ENCODE measurements at regions not wholly inside any gene's neighbourhood (a gene's known extent, or its start where the extent isn't known, plus 50 kb on each side); places are given as distances from the start of the nearest gene placed in this dataset.

DNA sequence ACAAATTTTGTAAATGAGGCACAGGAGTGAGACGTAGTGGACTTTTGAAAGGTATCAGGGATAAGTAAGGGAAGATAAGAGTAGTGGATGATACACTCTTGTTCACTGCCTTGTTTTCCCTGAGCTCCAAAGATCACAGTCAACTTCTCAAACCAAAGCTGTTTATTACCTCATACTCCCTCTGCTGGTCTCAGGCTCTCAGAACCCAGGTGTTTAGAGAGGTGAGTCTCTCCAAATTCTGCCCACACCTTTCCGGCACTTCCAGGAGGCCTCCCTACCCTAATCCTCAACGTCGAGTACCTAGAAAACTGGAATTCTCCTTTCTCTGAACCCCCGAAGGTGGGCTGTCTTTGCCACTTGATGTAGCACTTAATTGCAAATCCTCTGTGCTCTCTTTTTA is 621.1 kb downstream of the BCL11A start:
- Histone ChIP-seq H3K27ac (ENCODE audit: insufficient read depth, low read length, poor library complexity, severe bottlenecking) (no peak overlapping the region), H3K4me1 (ENCODE audit: control insufficient read depth, insufficient read depth, low read length, poor library complexity, severe bottlenecking) (no peaks in the 10 kb centered on the region), H3K27me3 (ENCODE audit: control insufficient read depth, insufficient read depth, low read length) (no peaks in the 10 kb centered on the region), H3K36me3 (ENCODE audit: control insufficient read depth, insufficient read depth, low read length) (no peaks in the 10 kb centered on the region), H3K4me3 (ENCODE audit: low read depth, low read length) (no peak overlapping the region), H3K9me3 (ENCODE audit: control insufficient read depth in 2 of 2, low read length in 2 of 2) (no peaks in the 10 kb centered on the region)
- Mint-ChIP-seq H3K9me3 (peaks cover 0 to 3% (median 2%) of the 10 kb centered on the region in 7 donors), H3K36me3 (no peaks in the 10 kb centered on the region), H3K4me1 (no peaks in the 10 kb centered on the region), H3K4me3 (no peak overlapping the region), H3K27me3 (no peaks in the 10 kb centered on the region), H3K27ac (no peak overlapping the region)
- no peak for ATAC-seq (ENCODE audit: low read depth in 2 of 2)
- no peak for DNase-seq

DNA sequence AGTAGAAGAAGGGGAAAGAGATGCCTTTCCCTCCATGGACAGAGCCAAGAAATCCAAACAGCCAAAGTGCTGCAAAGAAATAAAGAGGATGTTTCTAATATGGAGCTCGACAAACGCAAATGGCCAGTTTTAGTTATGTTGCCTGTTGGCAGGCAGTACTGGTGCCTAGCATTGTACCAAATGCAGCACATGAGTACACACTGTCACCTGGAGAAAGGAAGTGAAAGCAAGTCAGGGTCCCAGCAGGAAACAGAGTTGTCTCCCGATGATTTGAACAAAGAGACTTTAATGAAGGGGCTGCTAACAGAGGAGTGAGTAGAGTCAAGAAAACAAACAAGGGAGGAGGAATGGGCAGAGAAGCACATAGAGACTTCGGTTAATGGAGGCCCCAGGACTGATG is 623.0 kb downstream of the BCL11A start:
- peaks cover 0 to 8% (median 3%) of the 10 kb centered on the region in 7 donors for H3K9me3 Mint-ChIP-seq
- no peak for ATAC-seq (ENCODE audit: low read depth in 2 of 2)
- no peaks in the 10 kb centered on the region for H3K36me3 Mint-ChIP-seq
- H3K27ac Mint-ChIP-seq, result no peak overlapping the region
- no peaks in the 10 kb centered on the region for H3K27me3 Mint-ChIP-seq
- Histone ChIP-seq H3K4me3 (ENCODE audit: low read depth, low read length) (no peak overlapping the region), H3K27me3 (ENCODE audit: control insufficient read depth, insufficient read depth, low read length) (no peaks in the 10 kb centered on the region), H3K4me1 (ENCODE audit: control insufficient read depth, insufficient read depth, low read length, poor library complexity, severe bottlenecking) (no peaks in the 10 kb centered on the region), H3K36me3 (ENCODE audit: control insufficient read depth, insufficient read depth, low read length) (no peaks in the 10 kb centered on the region), H3K9me3 (ENCODE audit: control insufficient read depth in 2 of 2, low read length in 2 of 2) (no peaks in the 10 kb centered on the region), H3K27ac (ENCODE audit: insufficient read depth, low read length, poor library complexity, severe bottlenecking) (no peak overlapping the region)
- no peaks in the 10 kb centered on the region for H3K4me1 Mint-ChIP-seq
- no peak overlapping the region for H3K4me3 Mint-ChIP-seq
- DNase-seq, result no peak

DNA sequence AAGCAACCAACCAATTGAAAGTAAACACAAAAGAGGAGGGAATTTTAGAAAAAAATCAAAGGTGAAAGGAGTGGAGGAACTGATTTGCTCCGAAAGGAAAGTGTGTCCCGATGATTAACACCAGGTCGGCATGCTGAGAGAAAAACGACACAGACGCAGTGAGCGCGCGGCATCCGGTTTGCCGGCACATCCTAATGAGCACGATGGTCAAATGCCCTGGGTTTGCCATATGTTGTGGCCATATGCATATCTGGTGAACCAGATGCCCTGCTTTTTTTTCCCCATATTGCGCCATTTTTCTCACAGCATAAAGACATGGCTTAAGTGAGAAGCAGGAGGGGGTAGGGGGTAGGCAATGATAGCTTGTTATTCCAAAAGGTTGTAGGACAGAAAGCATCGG is 626.7 kb downstream of the BCL11A start:
- H3K27ac Mint-ChIP-seq, result no peak overlapping the region
- no peaks in the 10 kb centered on the region for H3K4me1 Mint-ChIP-seq
- DNase-seq, result no peak

DNA sequence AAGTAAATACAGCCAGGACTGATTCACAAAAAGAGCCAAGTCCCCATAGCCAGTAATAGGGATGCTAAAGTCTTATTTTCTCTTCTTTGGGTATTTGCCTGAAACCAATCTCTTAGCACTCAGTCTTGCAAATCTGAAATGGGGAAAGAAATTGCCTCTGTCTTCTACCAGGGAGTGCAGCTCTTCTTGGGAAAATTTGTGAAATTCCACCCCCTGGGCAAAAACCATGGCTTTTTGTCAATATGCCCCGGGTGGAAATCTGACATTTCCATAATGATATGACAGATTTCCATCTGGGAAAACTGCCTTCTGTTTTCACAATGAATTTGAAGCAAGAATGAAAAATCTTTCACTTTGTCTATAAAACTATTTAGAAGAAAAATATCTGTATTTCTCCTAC is 628.1 kb downstream of the BCL11A start:
- no peak overlapping the region for H3K4me3 ChIP-seq (ENCODE audit: low read depth, low read length)
- DNase-seq (no peak), ATAC-seq (ENCODE audit: low read depth in 2 of 2) (no peak)
- H3K27ac Mint-ChIP-seq, result no peak overlapping the region
- H3K4me3 Mint-ChIP-seq, result no peak overlapping the region
- no peaks in the 10 kb centered on the region for H3K27me3 Mint-ChIP-seq
- H3K4me1 Mint-ChIP-seq, result no peaks in the 10 kb centered on the region
- no peaks in the 10 kb centered on the region for H3K4me1 ChIP-seq (ENCODE audit: control insufficient read depth, insufficient read depth, low read length, poor library complexity, severe bottlenecking)
- H3K27ac ChIP-seq (ENCODE audit: insufficient read depth, low read length, poor library complexity, severe bottlenecking), result no peak overlapping the region
- no peaks in the 10 kb centered on the region for H3K9me3 ChIP-seq (ENCODE audit: control insufficient read depth in 2 of 2, low read length in 2 of 2)
- no peaks in the 10 kb centered on the region for H3K36me3 ChIP-seq (ENCODE audit: control insufficient read depth, insufficient read depth, low read length)
- no peaks in the 10 kb centered on the region for H3K27me3 ChIP-seq (ENCODE audit: control insufficient read depth, insufficient read depth, low read length)
- peaks cover 0 to 7% (median 2%) of the 10 kb centered on the region in 7 donors for H3K9me3 Mint-ChIP-seq
- H3K36me3 Mint-ChIP-seq, result no peaks in the 10 kb centered on the region

More for the DNA sequence above, 626.7 kb downstream of the BCL11A start:
- no peaks in the 10 kb centered on the region for H3K36me3 Mint-ChIP-seq
- H3K4me3 ChIP-seq (ENCODE audit: low read depth, low read length), result no peak overlapping the region
- ATAC-seq (ENCODE audit: low read depth in 2 of 2), result no peak
- H3K36me3 ChIP-seq (ENCODE audit: control insufficient read depth, insufficient read depth, low read length), result no peaks in the 10 kb centered on the region
- no peak overlapping the region for H3K4me3 Mint-ChIP-seq
- no peaks in the 10 kb centered on the region for H3K27me3 Mint-ChIP-seq
- no peaks in the 10 kb centered on the region for H3K27me3 ChIP-seq (ENCODE audit: control insufficient read depth, insufficient read depth, low read length)
- H3K9me3 ChIP-seq (ENCODE audit: control insufficient read depth in 2 of 2, low read length in 2 of 2), result no peaks in the 10 kb centered on the region
- peaks cover 0 to 7% (median 3%) of the 10 kb centered on the region in 7 donors for H3K9me3 Mint-ChIP-seq
- no peaks in the 10 kb centered on the region for H3K4me1 ChIP-seq (ENCODE audit: control insufficient read depth, insufficient read depth, low read length, poor library complexity, severe bottlenecking)
- no peak overlapping the region for H3K27ac ChIP-seq (ENCODE audit: insufficient read depth, low read length, poor library complexity, severe bottlenecking)

DNA sequence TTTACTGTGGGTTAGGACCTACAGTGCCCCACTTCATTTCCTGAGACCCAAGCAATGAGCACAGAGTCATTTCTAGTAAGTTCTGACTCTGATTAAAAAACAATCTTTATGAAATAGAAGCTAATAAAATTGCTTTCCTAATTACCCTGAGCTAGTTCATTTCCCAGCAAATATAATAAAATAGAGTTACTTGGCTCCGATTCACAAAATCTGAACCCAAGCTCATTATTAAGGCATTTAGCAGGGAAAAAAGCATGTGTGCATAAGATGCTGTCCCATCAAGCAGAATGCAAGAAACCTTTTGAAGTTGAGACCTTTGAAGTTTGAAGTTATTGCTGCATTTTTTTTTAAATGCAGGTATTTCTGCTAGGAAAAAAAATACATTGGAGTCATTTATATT is 629.1 kb downstream of the BCL11A start:
- Mint-ChIP-seq H3K27ac (no peak overlapping the region), H3K4me3 (no peak overlapping the region), H3K9me3 (peaks cover 0 to 7% (median 2%) of the 10 kb centered on the region in 7 donors), H3K36me3 (no peaks in the 10 kb centered on the region), H3K4me1 (no peaks in the 10 kb centered on the region), H3K27me3 (no peaks in the 10 kb centered on the region)
- no peak overlapping the region for H3K4me3 ChIP-seq (ENCODE audit: low read depth, low read length)
- no peaks in the 10 kb centered on the region for H3K36me3 ChIP-seq (ENCODE audit: control insufficient read depth, insufficient read depth, low read length)
- no peaks in the 10 kb centered on the region for H3K4me1 ChIP-seq (ENCODE audit: control insufficient read depth, insufficient read depth, low read length, poor library complexity, severe bottlenecking)
- no peaks in the 10 kb centered on the region for H3K9me3 ChIP-seq (ENCODE audit: control insufficient read depth in 2 of 2, low read length in 2 of 2)
- no peak for DNase-seq
- H3K27me3 ChIP-seq (ENCODE audit: control insufficient read depth, insufficient read depth, low read length), result no peaks in the 10 kb centered on the region
- H3K27ac ChIP-seq (ENCODE audit: insufficient read depth, low read length, poor library complexity, severe bottlenecking), result no peak overlapping the region
- no peak for ATAC-seq (ENCODE audit: low read depth in 2 of 2)

DNA sequence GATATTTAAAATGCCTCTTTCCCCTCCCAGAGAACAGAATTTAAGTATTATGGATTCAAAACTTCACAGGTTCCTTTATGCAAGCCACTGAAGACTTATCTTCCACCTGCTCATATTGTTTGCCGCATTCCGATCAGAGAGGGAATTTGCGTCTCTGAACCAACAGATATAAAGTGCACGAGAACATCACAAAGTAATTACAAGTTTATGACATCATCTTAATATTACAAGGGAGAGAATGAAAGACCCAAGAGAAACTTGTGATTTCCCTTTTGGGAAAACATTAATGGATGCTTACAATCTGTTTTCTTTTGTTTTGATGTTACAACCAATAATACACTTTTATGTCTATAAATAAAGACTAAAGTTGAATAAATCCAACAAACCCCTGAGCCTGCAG is 631.0 kb downstream of the BCL11A start:
- Mint-ChIP-seq H3K9me3 (peaks cover 0 to 7% (median 1%) of the 10 kb centered on the region in 7 donors), H3K4me1 (no peaks in the 10 kb centered on the region), H3K36me3 (no peaks in the 10 kb centered on the region), H3K4me3 (no peak overlapping the region), H3K27ac (no peak overlapping the region), H3K27me3 (no peaks in the 10 kb centered on the region)
- H3K9me3 ChIP-seq (ENCODE audit: control insufficient read depth in 2 of 2, low read length in 2 of 2), result no peaks in the 10 kb centered on the region
- H3K27me3 ChIP-seq (ENCODE audit: control insufficient read depth, insufficient read depth, low read length), result no peaks in the 10 kb centered on the region
- H3K27ac ChIP-seq (ENCODE audit: insufficient read depth, low read length, poor library complexity, severe bottlenecking), result no peak overlapping the region
- H3K4me1 ChIP-seq (ENCODE audit: control insufficient read depth, insufficient read depth, low read length, poor library complexity, severe bottlenecking), result no peaks in the 10 kb centered on the region
- no peaks in the 10 kb centered on the region for H3K36me3 ChIP-seq (ENCODE audit: control insufficient read depth, insufficient read depth, low read length)
- ATAC-seq (ENCODE audit: low read depth in 2 of 2) (no peak), DNase-seq (no peak)
- no peak overlapping the region for H3K4me3 ChIP-seq (ENCODE audit: low read depth, low read length)

DNA sequence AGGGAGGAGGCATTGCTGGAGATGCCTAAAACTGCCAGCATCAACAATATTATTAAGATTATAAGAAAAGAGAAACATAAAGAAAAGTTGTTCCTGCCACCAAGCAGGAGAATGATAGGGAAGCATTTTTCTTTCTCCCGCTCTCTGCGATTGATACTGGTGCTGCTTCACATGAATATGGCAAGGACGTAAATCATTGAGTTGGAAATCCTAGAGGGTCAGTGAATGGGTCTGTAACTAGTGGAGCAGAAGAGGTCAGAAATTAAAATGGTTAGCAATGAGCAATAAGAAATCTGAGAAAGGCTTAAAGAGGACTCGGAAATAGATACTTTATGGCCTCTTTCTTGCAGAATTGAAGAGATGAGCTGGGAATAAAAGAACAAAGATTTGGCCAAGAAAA is 631.7 kb downstream of the BCL11A start:
- H3K4me1 ChIP-seq (ENCODE audit: control insufficient read depth, insufficient read depth, low read length, poor library complexity, severe bottlenecking), result no peaks in the 10 kb centered on the region
- H3K9me3 ChIP-seq (ENCODE audit: control insufficient read depth in 2 of 2, low read length in 2 of 2), result no peaks in the 10 kb centered on the region
- no peak overlapping the region for H3K4me3 ChIP-seq (ENCODE audit: low read depth, low read length)
- H3K36me3 ChIP-seq (ENCODE audit: control insufficient read depth, insufficient read depth, low read length), result no peaks in the 10 kb centered on the region
- Mint-ChIP-seq H3K4me1 (no peaks in the 10 kb centered on the region), H3K4me3 (no peak overlapping the region), H3K36me3 (no peaks in the 10 kb centered on the region), H3K9me3 (peaks cover 0 to 5% (median 1%) of the 10 kb centered on the region in 7 donors), H3K27ac (no peak overlapping the region), H3K27me3 (no peaks in the 10 kb centered on the region)
- ATAC-seq (ENCODE audit: low read depth in 2 of 2) (no peak), DNase-seq (no peak)
- H3K27ac ChIP-seq (ENCODE audit: insufficient read depth, low read length, poor library complexity, severe bottlenecking), result no peak overlapping the region
- no peaks in the 10 kb centered on the region for H3K27me3 ChIP-seq (ENCODE audit: control insufficient read depth, insufficient read depth, low read length)

DNA sequence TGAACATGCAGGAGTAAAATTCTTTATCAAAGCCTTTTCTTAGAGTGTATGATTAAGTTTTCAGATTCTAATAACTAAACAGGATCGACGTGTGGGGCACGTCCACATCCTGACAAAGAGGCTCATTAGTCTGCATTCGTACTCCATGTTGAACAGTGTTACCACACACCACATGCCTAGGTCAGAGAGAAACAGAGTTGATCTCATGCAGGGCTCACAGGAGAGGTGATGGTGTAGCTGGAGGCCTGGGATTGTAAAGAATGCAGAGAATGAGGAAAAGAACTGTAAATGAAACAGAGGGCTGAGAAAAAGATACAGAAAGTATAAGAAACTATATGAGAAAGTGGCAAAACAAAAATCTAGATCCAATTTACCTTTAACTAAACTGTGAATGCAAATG is 632.5 kb downstream of the BCL11A start:
- Mint-ChIP-seq H3K27me3 (no peaks in the 10 kb centered on the region), H3K9me3 (peaks cover 0 to 4% (median 1%) of the 10 kb centered on the region in 7 donors), H3K4me3 (no peak overlapping the region), H3K4me1 (no peaks in the 10 kb centered on the region), H3K36me3 (no peaks in the 10 kb centered on the region), H3K27ac (no peak overlapping the region)
- H3K27ac ChIP-seq (ENCODE audit: insufficient read depth, low read length, poor library complexity, severe bottlenecking), result no peak overlapping the region
- H3K9me3 ChIP-seq (ENCODE audit: control insufficient read depth in 2 of 2, low read length in 2 of 2), result no peaks in the 10 kb centered on the region
- no peak overlapping the region for H3K4me3 ChIP-seq (ENCODE audit: low read depth, low read length)
- no peaks in the 10 kb centered on the region for H3K27me3 ChIP-seq (ENCODE audit: control insufficient read depth, insufficient read depth, low read length)
- ATAC-seq (ENCODE audit: low read depth in 2 of 2), result no peak
- no peak for DNase-seq
- no peaks in the 10 kb centered on the region for H3K4me1 ChIP-seq (ENCODE audit: control insufficient read depth, insufficient read depth, low read length, poor library complexity, severe bottlenecking)
- no peaks in the 10 kb centered on the region for H3K36me3 ChIP-seq (ENCODE audit: control insufficient read depth, insufficient read depth, low read length)

Data from CD4-positive, CD25-positive, alpha-beta regulatory T cell (primary cell).